LNCAP (cell line): ENCODE measurements at regions not wholly inside any gene's neighbourhood (a gene's known extent, or its start where the extent isn't known, plus 50 kb on each side); places are given as distances from the start of the nearest gene placed in this dataset.

Source experiments
- TF ChIP-seq, protein P1 (sequence below): fragments of 450-650 bp; IDR thresholded peaks from 2 replicates; pipeline ENCODE4 v1.5.1; 2017; ENCODE audit warnings: mild to moderate bottlenecking

DNA sequence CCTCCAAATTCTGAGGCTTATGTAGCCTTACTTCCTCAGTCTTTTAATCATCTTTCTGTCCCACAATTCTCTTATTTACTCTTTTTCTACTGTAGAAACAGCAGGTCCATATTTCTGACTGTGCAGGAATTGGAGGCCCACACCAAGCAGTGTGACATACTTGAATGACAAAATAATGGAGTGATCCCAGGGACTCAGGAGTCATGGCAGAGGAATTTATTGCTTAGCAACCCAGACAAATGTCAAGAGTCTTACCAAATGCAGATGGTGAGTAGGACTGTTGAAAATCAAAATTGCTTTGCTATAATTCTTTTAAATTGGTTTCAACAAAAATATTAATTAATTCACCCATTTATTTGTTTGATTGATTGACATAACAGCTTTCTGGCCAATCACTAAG, 59.9 kb downstream of the HTR1B start:
- TF ChIP-seq, protein P1, sequence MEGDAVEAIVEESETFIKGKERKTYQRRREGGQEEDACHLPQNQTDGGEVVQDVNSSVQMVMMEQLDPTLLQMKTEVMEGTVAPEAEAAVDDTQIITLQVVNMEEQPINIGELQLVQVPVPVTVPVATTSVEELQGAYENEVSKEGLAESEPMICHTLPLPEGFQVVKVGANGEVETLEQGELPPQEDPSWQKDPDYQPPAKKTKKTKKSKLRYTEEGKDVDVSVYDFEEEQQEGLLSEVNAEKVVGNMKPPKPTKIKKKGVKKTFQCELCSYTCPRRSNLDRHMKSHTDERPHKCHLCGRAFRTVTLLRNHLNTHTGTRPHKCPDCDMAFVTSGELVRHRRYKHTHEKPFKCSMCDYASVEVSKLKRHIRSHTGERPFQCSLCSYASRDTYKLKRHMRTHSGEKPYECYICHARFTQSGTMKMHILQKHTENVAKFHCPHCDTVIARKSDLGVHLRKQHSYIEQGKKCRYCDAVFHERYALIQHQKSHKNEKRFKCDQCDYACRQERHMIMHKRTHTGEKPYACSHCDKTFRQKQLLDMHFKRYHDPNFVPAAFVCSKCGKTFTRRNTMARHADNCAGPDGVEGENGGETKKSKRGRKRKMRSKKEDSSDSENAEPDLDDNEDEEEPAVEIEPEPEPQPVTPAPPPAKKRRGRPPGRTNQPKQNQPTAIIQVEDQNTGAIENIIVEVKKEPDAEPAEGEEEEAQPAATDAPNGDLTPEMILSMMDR: no peak

- TF ChIP-seq, protein P1: no peak
Measured at GRCh38 chr6:77401231-77401630, 62.1 kb downstream of the HTR1B start.

- TF ChIP-seq, protein P1: no peak
Measured at GRCh38 chr6:77397561-77397960, 65.7 kb downstream of the HTR1B start.

GRCh38 chr6:77389402-77389801, 73.9 kb downstream of the HTR1B start:
- TF ChIP-seq, protein P1: no peak

DNA sequence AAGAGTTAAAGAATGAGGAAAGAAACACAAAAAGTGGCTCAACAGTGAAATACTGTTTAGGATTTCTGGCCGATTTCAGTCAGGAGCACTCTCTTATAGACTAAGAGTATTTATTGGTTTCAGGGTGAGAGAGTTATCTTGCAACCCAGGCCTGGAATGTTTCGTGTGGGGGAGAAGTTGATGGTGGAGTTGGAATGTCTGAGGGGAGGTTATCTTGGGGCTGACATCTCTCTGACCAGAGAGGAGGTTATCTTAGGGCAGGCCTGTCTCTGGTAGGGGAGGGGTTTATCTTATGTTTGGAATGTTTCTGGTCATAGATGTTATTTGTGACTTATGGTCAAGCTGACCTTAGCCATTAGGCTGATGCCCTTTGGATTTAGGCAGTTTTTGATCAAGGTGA, 80.3 kb downstream of the HTR1B start:
- TF ChIP-seq, protein P1: no peak

- TF ChIP-seq, protein P1: no peak
Measured at GRCh38 chr6:77373955-77374354, 89.3 kb downstream of the HTR1B start.

GRCh38 chr6:77371748-77372147, 91.5 kb downstream of the HTR1B start:
- TF ChIP-seq, protein P1: no peak

DNA sequence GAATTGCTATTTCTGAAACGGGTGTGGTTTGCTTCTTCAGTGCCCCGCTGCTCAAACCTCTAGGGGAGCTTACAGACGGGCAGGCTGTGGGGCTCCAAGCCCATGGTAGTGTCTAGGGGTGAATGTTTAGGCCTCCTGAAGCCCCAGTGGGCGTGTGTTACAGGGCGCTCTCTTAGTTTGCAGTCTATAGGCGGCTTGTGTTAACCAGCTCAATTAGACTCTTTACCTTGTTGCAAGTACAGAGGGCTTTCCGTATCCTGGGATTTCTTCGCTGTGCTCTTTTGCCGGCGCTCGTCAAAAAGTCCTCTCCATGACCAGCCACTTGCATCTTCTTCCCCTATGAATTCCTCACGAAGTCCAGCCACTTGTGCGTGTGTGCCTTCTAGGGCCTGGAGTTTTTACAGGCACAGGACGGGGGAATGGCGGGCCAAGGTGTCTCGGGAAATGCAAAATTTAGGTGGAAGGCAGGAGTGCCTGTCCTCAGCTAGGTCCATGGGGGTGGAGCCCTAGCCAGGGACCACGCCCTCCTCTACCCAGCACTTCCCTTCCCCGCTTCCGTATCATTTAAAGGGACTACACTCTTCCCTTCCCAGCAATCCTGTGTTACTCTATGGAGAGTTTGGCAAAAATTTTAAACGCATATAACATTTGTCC, 94.5 kb downstream of the HTR1B start:
- TF ChIP-seq, protein P1: no peak
